Iris pigment epithelial cell (primary cell): ENCODE measurements at regions not wholly inside any gene's neighbourhood (a gene's known extent, or its start where the extent isn't known, plus 50 kb on each side); places are given as distances from the start of the nearest gene placed in this dataset.

Experiments
- DNase-seq: peaks from one replicate; pipeline ENCODE4 v3.0.0-alpha.2; 2011; ENCODE audit warnings: low read depth

- DNase-seq: peak; percentile 43
These were observed 1109.3 kb downstream of the ROBO2 start for GRCh38 chr3:78148986-78149717.

DNA sequence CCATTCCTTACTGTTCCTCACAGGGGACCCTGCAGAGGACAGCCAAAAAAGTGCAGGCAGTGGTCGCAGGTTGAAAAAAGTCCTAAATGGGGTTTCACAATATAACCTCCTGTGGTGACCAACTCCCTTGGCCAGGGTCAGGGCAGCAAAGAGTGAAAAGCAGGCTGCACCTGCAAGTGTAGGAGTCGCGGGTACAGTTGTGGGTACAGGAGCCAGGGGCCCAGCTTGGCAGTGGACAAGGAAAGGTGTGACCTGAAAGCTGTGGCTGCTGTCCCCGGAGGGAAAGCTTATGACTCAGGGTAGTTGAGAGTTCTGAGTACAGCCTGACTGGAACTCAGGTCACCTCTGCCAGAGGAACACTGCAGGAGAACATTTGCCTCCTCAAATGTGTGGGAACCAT is 1114.1 kb downstream of the ROBO2 start:
- no peak for DNase-seq

GRCh38 chr3:78154521-78155186 is 1114.8 kb downstream of the ROBO2 start:
- peak; percentile 15 for DNase-seq

DNA sequence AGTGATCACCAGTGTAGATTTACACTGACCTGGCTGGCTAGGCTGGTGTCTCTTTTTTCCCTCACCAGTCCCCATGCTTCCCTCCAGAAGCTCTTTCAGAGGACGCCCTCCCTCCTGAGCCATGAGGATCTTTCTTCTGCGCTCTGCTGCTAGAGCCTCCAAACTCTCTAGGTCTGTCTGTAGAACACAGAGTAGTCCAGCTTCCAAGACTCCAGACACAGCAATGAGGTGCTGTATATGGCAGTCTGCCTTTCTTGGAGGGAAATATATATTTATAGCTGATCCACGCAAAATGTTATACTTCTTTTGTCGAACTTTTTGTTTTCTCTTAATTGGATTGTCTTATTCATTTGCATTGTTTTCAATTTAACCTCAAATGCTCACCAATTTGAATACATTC is 1121.8 kb downstream of the ROBO2 start:
- no peak for DNase-seq

DNA sequence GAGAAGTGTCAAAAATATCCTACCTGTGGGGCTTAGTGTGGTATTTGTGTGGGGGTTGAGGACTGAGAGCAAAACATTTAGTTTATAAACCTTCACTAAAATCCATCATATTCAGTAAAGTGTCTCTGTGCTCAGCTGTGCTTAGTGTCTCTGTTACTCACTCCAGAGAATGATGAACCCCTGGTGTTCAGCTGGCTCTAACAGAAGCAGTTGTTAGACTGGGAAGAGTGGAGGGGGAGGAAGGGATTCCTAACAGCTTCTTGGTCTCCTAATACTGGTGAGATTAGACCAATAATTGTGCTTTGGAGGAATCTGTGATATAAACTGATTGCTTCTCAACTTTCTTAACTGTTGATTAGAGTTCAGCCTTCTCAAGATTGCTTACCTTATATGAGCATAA is 1123.5 kb downstream of the ROBO2 start:
- peak; percentile 16 for DNase-seq

DNA sequence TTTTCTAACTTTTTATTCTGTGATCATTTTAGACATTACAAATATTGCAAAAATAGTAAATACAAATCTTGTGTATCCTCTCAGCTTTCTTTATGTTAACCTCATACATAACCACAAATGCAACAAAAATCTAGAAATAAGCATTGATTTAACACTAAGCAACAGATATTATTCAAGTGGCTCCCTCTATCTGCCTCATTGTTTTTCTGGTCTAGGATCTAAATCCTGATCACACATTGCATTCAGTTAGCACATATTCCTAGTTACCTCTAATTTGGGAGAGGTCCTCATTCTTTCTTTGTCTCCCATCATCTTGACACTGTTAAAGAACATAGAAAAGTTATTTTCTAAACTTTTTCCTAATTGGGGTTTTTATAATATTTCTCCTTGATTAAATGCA is 1126.0 kb downstream of the ROBO2 start:
- DNase-seq: no peak

DNA sequence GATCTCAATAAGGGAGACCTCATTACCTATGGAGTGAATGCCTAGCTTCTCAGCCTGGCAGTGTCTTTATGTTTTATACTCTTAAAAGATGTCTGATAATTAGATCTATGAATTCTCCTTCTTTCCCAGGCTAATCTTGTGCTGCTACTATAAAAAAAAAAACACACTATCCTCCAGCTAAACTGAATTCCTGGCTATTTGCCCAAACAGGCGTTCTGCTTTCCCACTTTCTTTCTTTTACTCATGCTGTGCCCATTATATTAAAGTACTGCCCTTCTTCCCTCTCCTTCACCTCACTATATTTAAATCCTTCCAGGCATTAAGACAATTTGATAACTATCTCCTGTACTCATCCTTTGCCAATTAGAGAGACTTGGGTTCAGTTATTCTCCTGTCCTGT is 1134.9 kb downstream of the ROBO2 start:
- peak; percentile 17 for DNase-seq

- no peak for DNase-seq
These were observed 1137.0 kb downstream of the ROBO2 start for GRCh38 chr3:78176869-78177268.

GRCh38 chr3:78177780-78178179 is 1137.9 kb downstream of the ROBO2 start:
- no peak for DNase-seq

DNA sequence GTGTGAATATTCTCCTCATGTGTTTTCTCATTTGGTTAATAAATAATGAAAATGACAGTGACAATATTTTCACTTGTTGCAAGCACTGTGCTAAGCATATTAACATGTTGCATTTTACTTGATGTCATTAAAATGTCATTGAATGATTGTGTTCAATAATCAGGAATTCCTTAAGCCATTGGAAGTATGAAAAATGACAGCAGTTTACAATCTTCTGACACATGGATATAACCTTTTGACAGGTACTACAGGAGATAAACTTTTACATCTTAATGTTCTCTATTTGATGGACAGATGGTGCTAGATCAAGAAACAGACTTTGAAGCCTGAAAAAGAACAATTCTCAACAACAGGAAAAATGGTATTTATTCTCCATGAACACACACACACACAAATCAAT is 1138.3 kb downstream of the ROBO2 start:
- DNase-seq: no peak

DNA sequence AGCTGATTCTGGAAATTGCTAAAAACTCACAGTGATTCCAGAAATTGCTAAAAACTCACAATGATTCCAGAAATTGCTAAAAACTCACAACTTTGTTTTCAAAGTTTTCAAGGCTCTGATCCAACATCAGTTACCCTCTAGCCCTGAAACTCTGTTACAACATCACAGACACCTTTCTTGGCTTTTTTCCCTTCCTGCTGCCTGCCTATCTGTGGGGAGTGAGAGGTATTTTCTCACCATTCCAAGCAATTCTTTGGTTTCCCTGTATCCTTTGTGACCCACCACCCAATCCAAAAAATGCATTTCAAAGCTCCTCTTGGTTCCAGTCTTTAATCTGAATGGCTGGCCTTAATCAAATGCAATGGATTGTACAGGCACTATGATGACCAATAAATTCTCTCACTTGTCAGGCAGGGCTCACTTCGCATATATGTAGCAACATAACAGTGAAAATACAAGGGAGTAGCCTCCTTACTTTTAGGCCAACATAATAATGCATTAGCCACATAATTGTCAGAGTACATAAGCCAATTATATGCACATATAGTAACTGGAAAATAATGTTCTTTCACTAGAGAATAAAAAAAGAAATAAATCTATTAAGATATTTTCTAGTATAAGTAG is 1139.0 kb downstream of the ROBO2 start:
- DNase-seq: no peak

GRCh38 chr3:78183906-78184599 is 1144.2 kb downstream of the ROBO2 start:
- no peak for DNase-seq

DNA sequence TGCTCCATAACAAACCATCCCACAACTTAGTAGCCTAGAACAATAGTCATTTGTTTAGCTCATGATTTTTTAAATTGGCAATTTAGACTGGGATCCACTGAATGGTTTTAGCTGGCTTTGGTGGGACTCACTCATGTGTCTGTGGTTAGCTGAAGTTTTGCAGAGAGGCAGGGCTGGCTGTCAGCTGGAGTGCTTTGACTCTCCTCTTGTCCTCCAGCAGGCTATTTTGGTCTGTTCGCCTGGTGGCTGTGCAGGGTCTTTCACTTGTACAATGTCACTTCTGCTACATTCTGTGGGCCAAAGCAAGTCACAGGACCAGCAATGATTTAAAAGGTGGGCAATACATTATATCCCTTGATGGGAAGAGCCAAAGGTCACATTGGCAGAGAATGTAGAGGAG is 1146.5 kb downstream of the ROBO2 start:
- no peak for DNase-seq

GRCh38 chr3:78201091-78201490 is 1161.2 kb downstream of the ROBO2 start:
- peak; percentile 25 for DNase-seq

DNA sequence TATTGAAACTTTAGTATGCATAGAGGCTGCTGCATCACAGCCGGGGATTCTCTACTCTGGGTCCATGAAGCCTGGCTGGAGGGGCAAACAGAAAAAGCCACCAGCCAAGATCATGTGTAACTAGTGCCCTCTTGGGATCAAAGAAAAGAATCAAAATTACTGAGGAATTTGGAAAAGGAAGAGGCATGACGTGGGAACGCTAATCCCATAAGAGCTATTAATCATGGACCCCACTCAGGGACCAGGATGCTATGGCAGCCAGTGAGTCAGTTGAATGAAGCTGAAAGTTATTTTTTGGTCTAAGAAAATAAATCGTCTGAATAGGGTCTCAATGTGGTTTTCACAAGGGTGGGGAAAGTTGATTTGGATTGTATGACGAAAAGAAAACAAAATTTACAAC is 1165.1 kb downstream of the ROBO2 start:
- DNase-seq: peak; percentile 84

GRCh38 chr3:78221300-78221699 is 1181.4 kb downstream of the ROBO2 start:
- DNase-seq: no peak

- DNase-seq: peak; percentile 21
These were observed 1181.9 kb downstream of the ROBO2 start for GRCh38 chr3:78221796-78222195.

DNA sequence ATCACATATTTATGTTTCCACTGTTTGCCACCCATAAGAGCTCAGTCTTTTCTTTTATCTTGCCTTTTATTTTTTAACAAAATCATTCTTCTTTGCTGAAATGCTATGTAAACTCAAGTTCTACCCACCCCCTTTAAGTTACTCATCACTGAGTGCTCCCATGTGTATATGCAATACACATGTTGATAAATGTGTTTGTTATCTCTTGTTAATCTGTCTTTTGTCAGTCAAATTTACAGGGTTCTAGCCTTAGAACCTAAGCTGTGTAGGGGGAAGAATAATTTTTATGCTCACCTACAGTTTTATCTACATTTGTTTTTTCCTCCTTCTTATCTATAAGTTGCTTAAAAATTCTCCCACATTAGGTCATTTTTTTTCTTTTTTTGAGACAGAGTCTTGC is 1195.9 kb downstream of the ROBO2 start:
- no peak for DNase-seq

GRCh38 chr3:78238811-78239210 is 1198.9 kb downstream of the ROBO2 start:
- DNase-seq: no peak

GRCh38 chr3:78242724-78243123 is 1202.8 kb downstream of the ROBO2 start:
- no peak for DNase-seq

DNA sequence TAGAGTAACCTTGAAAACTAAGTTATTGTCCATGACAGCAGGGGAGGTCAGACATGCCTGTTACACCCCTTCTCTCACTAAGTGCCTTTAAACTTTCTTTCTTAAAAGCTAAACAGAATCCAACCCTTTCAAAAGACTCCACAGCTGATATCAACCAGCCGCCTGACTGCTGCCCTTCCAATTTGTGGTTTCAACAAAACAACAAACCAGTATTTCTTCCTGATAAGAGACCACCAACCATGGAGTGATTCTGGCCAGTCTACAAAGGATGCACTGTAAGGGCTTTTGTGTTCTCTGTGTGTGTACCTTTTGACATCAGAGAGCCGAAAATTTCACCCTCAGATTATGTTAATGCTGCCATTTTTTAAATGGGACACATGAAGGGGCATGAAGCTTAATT is 1204.2 kb downstream of the ROBO2 start:
- DNase-seq: no peak

DNA sequence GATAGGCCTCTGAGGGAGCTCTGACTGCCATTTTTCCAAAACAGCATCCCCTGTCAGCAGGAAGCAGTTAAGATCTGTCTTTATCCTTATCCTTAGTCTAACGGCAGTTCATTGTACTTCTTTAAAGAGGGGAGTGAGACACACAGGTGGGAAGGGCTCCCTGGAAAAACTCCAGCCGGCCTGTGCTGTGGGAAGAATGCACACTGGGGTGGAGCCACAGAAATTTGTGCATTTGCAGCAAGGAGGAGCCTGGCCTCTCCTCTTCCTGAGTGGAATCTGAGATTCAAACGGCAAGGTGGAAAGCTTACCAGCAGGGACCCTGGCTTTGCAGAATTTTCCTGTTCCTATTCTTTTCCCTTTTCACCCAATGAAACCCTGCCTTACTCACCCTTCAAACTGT is 1209.4 kb downstream of the ROBO2 start:
- no peak for DNase-seq

- DNase-seq: no peak
These were observed 1214.0 kb downstream of the ROBO2 start for GRCh38 chr3:78253860-78254259.
